ENCODE measurements at regions not wholly inside any gene's neighbourhood (a gene's known extent, or its start where the extent isn't known, plus 50 kb on each side); places are given as distances from the start of the nearest gene placed in this dataset.

GRCh38 chr16:35200662-35201061 is 1741.2 kb downstream of the TP53TG3F start:
- Histone ChIP-seq H3K4me1 (ENCODE audit: control insufficient read depth in 5 of 5, insufficient read depth in 5 of 5, low read length in 5 of 5) (no peaks in the 10 kb centered on the region), H3K4me3 (no peak overlapping the region), H3K9me3 (ENCODE audit: control insufficient read depth in 4 of 4, insufficient read depth in 3 of 4, low read length in 3 of 4) (peaks cover 0 to 16% (median 8%) of the 10 kb centered on the region in 4 donors), H3K27ac (ENCODE audit: low read depth in 1 of 2, low read length in 1 of 2) (no peak overlapping the region), H3K9ac (ENCODE audit: insufficient read depth in 1 of 2, low read length in 2 of 2) (no peak overlapping the region), H3K36me3 (ENCODE audit: control insufficient read depth in 4 of 4, insufficient read depth in 4 of 4, low read length in 4 of 4) (no peaks in the 10 kb centered on the region), H3K27me3 (ENCODE audit: control insufficient read depth in 3 of 3, insufficient read depth in 3 of 3, low read length in 2 of 3) (no peaks in the 10 kb centered on the region)
- WGBS, 2 donors = 39 to 64% methylated on average over 1 of the region's 1 CpG
- TF ChIP-seq CTCF (IDR thresholded peaks at IDR 0.05; ENCODE audit: control extremely low read depth, extremely low read depth) = no peak
- ATAC-seq (ENCODE audit: insufficient read depth, low FRiP score) (no peak), DNase-seq (no peak)

GRCh38 chr16:35201151-35201550 is 1741.7 kb downstream of the TP53TG3F start:
- no peak for TF ChIP-seq CTCF (IDR thresholded peaks at IDR 0.05; ENCODE audit: control extremely low read depth, extremely low read depth)
- Histone ChIP-seq H3K4me1 (ENCODE audit: control insufficient read depth in 5 of 5, insufficient read depth in 5 of 5, low read length in 5 of 5) (no peaks in the 10 kb centered on the region), H3K9me3 (ENCODE audit: control insufficient read depth in 4 of 4, insufficient read depth in 3 of 4, low read length in 3 of 4) (peaks cover 0 to 16% (median 8%) of the 10 kb centered on the region in 4 donors), H3K27me3 (ENCODE audit: control insufficient read depth in 3 of 3, insufficient read depth in 3 of 3, low read length in 2 of 3) (no peaks in the 10 kb centered on the region), H3K9ac (ENCODE audit: insufficient read depth in 1 of 2, low read length in 2 of 2) (no peak overlapping the region), H3K4me3 (no peak overlapping the region), H3K27ac (ENCODE audit: low read depth in 1 of 2, low read length in 1 of 2) (no peak overlapping the region), H3K36me3 (ENCODE audit: control insufficient read depth in 4 of 4, insufficient read depth in 4 of 4, low read length in 4 of 4) (no peaks in the 10 kb centered on the region)
- 62 to 80% methylated on average over 5 of the region's 5 CpGs for whole genome bisulfite sequencing, 2 donors
- DNase-seq = no peak
- no peak for ATAC-seq (ENCODE audit: insufficient read depth, low FRiP score)

- no peaks in the 10 kb centered on the region for H3K4me1 ChIP-seq (ENCODE audit: control insufficient read depth in 5 of 5, insufficient read depth in 5 of 5, low read length in 5 of 5)
- no peak overlapping the region for H3K9ac ChIP-seq (ENCODE audit: insufficient read depth in 1 of 2, low read length in 2 of 2)
- no peak for ATAC-seq (ENCODE audit: insufficient read depth, low FRiP score)
- H3K4me3 ChIP-seq = no peak overlapping the region
- H3K27ac ChIP-seq (ENCODE audit: low read depth in 1 of 2, low read length in 1 of 2) = no peak overlapping the region
- no peak for DNase-seq
- H3K36me3 ChIP-seq (ENCODE audit: control insufficient read depth in 4 of 4, insufficient read depth in 4 of 4, low read length in 4 of 4) = no peaks in the 10 kb centered on the region
- peaks cover 0 to 27% (median 7%) of the 10 kb centered on the region in 4 donors for H3K9me3 ChIP-seq (ENCODE audit: control insufficient read depth in 4 of 4, insufficient read depth in 3 of 4, low read length in 3 of 4)
- no peaks in the 10 kb centered on the region for H3K27me3 ChIP-seq (ENCODE audit: control insufficient read depth in 3 of 3, insufficient read depth in 3 of 3, low read length in 2 of 3)
- 65 to 70% methylated on average over 2 of the region's 2 CpGs for WGBS, 2 donors
- TF ChIP-seq CTCF (IDR thresholded peaks at IDR 0.05; ENCODE audit: control extremely low read depth, extremely low read depth) = no peak
These were observed 1744.2 kb downstream of the TP53TG3F start for GRCh38 chr16:35203636-35204035.
